GM23248 (cell line): ENCODE measurements at regions not wholly inside any gene's neighbourhood (a gene's known extent, or its start where the extent isn't known, plus 50 kb on each side); places are given as distances from the start of the nearest gene placed in this dataset.

Source experiments
- DNase-seq: peaks from one replicate; pipeline ENCODE4 v3.0.0-alpha.2; 2015
- H2AFZ ChIP-seq: fragments of 200-600 bp; sonication (generic); 2 replicates; pipeline ENCODE4 v1.6.1; 2016; ENCODE audit warnings: antibody characterized with exemption
- H3F3A ChIP-seq: fragments of 200-600 bp; sonication (generic); 2 replicates; pipeline ENCODE4 v1.6.1; 2016; ENCODE audit warnings: mild to moderate bottlenecking, antibody characterized with exemption, mixed run types; ENCODE audit not compliant: insufficient read depth
- H3K27ac ChIP-seq: fragments of 200-600 bp; sonication (generic); 2 replicates; pipeline ENCODE4 v1.5.1; 2016; ENCODE audit warnings: mild to moderate bottlenecking
- H3K27me3 ChIP-seq: fragments of 200-600 bp; sonication (generic); replicated peaks from 2 replicates; pipeline ENCODE4 v1.6.1; 2016; ENCODE audit warnings: mild to moderate bottlenecking; ENCODE audit not compliant: insufficient read depth
- H3K36me3 ChIP-seq: fragments of 200-600 bp; sonication (generic); 2 replicates; pipeline ENCODE4 v1.6.1; 2016; ENCODE audit warnings: low read depth, mild to moderate bottlenecking
- H3K4me1 ChIP-seq: fragments of 200-600 bp; sonication (generic); 2 replicates; pipeline ENCODE4 v1.6.1; 2016; ENCODE audit warnings: mild to moderate bottlenecking; ENCODE audit not compliant: insufficient read depth
- H3K4me2 ChIP-seq: fragments of 200-600 bp; sonication (generic); one replicate; pipeline ENCODE4 v1.6.1; 2016; ENCODE audit warnings: mild to moderate bottlenecking; ENCODE audit not compliant: unreplicated experiment
- H3K4me3 ChIP-seq: fragments of 200-600 bp; sonication (generic); 2 replicates; pipeline ENCODE4 v1.5.1; 2016; ENCODE audit warnings: mild to moderate bottlenecking
- H3K79me2 ChIP-seq: fragments of 200-600 bp; sonication (generic); 2 replicates; pipeline ENCODE4 v1.6.1; 2016; ENCODE audit warnings: mild to moderate bottlenecking; ENCODE audit not compliant: insufficient read depth
- H3K9ac ChIP-seq: fragments of 200-600 bp; sonication (generic); 2 replicates; pipeline ENCODE4 v1.6.1; 2016; ENCODE audit warnings: mild to moderate bottlenecking
- H3K9me2 ChIP-seq: fragments of 200-600 bp; sonication (generic); 2 replicates; pipeline ENCODE4 v1.6.1; 2016; ENCODE audit warnings: mixed run types, mild to moderate bottlenecking, moderate library complexity; ENCODE audit not compliant: insufficient read depth
- H3K9me3 ChIP-seq: fragments of 200-600 bp; sonication (generic); one replicate; pipeline ENCODE4 v1.6.1; 2017; ENCODE audit warnings: low read depth
- H4K20me1 ChIP-seq: fragments of 200-600 bp; sonication (generic); 2 replicates; pipeline ENCODE4 v1.6.0; 2016; ENCODE audit not compliant: insufficient read depth
- EZH2 ChIP-seq: fragments of 200-600 bp; sonication (generic); IDR thresholded peaks from 2 replicates; pipeline ENCODE4 v1.6.1; 2018; ENCODE audit warnings: antibody characterized with exemption, mild to moderate bottlenecking; ENCODE audit not compliant: insufficient read depth, poor library complexity, severe bottlenecking
- EZH2phosphoT487 ChIP-seq: fragments of 200-600 bp; sonication (generic); IDR thresholded peaks from 2 replicates; pipeline ENCODE4 v1.6.1; 2018; ENCODE audit warnings: antibody characterized with exemption, moderate library complexity, mild to moderate bottlenecking, low read depth; ENCODE audit not compliant: insufficient read depth
- WGBS, 2 experiments: methylation state at CpG; one replicate each; pipeline ENCODE4 v1.1.6; 2015 to 2017; ENCODE audit warnings: low lambda C conversion rate in 2 of 2, low coverage in 1 of 2; ENCODE audit errors: missing lambda C conversion rate in 2 of 2; 5-methylcytosine and 5-hydroxymethylcytosine counted together
- in situ Hi-C: fragments of 300-500 bp; cut with MboI; formaldehyde crosslinking; loops from 2 replicates; pipeline ENCODE4 v1.15.0; 2020

GRCh38 chr13:79645569-79645968 is 164.6 kb downstream of the NDFIP2 start:
- Histone ChIP-seq H3K4me3 (no peak overlapping the region), H3K9ac (no peak overlapping the region), H3K9me3 (no peaks in the 10 kb centered on the region), H2AFZ (no peak overlapping the region), H3K36me3 (no peaks in the 10 kb centered on the region), H4K20me1 (no peaks in the 10 kb centered on the region), H3K27ac (no peak overlapping the region), H3K79me2 (no peaks in the 10 kb centered on the region), H3K27me3 (0 out of 2 replicates have a peak, but pooled peaks cover 3% of the 10 kb centered on the region), H3K4me1 (no peaks in the 10 kb centered on the region), H3F3A (no peaks in the 10 kb centered on the region), H3K9me2 (no peaks in the 10 kb centered on the region), H3K4me2 (no peak overlapping the region)
- TF ChIP-seq EZH2 (no peak), EZH2phosphoT487 (no peak)
- in situ Hi-C loops: no loop called here
- 63% methylated on average over 3 of the region's 3 CpGs for WGBS, 2 experiments
- DNase-seq: no peak

- Histone ChIP-seq H3K36me3 (no peaks in the 10 kb centered on the region), H3K9me2 (no peaks in the 10 kb centered on the region), H3K4me2 (no peak overlapping the region), H3K9me3 (no peaks in the 10 kb centered on the region), H3K27ac (no peak overlapping the region), H3K4me1 (no peaks in the 10 kb centered on the region), H3F3A (no peaks in the 10 kb centered on the region), H4K20me1 (no peaks in the 10 kb centered on the region), H3K9ac (no peak overlapping the region), H3K4me3 (no peak overlapping the region), H2AFZ (no peak overlapping the region), H3K27me3 (peaks cover 3% of the 10 kb centered on the region; the same call in 1 of the 2 replicates), H3K79me2 (no peaks in the 10 kb centered on the region)
- in situ Hi-C loops: no loop called here
- WGBS, 2 experiments: 13 to 18% methylated on average over 3 of the region's 3 CpGs
- TF ChIP-seq EZH2phosphoT487 (no peak), EZH2 (no peak)
- no peak for DNase-seq
Observed at GRCh38 chr13:79642596-79642995, 161.6 kb downstream of the NDFIP2 start.

- peaks cover 6% of the 10 kb centered on the region; the same call in 1 of the 2 replicates for H3K27me3 ChIP-seq
- H4K20me1 ChIP-seq: no peaks in the 10 kb centered on the region
- H3F3A ChIP-seq: no peaks in the 10 kb centered on the region
- no peaks in the 10 kb centered on the region for H3K79me2 ChIP-seq
- H3K9ac ChIP-seq: no peak overlapping the region
- no peak overlapping the region for H2AFZ ChIP-seq
- no peak for DNase-seq
- no peak overlapping the region for H3K27ac ChIP-seq
- TF ChIP-seq EZH2: no peak
- TF ChIP-seq EZH2phosphoT487: no peak
- in situ Hi-C loops: no loop called here
- no peak overlapping the region for H3K4me3 ChIP-seq
- H3K36me3 ChIP-seq: no peaks in the 10 kb centered on the region
- no peaks in the 10 kb centered on the region for H3K4me1 ChIP-seq
- 39% methylated on average over 5 of the region's 5 CpGs for WGBS, 2 experiments
- no peaks in the 10 kb centered on the region for H3K9me3 ChIP-seq
- no peak overlapping the region for H3K4me2 ChIP-seq
- no peaks in the 10 kb centered on the region for H3K9me2 ChIP-seq
Observed at GRCh38 chr13:79637133-79637763, 156.3 kb downstream of the NDFIP2 start.

GRCh38 chr13:79631051-79631659 is 150.2 kb downstream of the NDFIP2 start:
- H3F3A ChIP-seq: no peaks in the 10 kb centered on the region
- no peak overlapping the region for H2AFZ ChIP-seq
- no peaks in the 10 kb centered on the region for H3K79me2 ChIP-seq
- peak; percentile 94 for DNase-seq
- H3K27me3 ChIP-seq: peaks cover 5% of the 10 kb centered on the region; the same call in 1 of the 2 replicates
- H3K4me1 ChIP-seq: peaks cover 5% of the 10 kb centered on the region; the same call in 1 of the 2 replicates
- no peak overlapping the region for H3K9ac ChIP-seq
- H3K27ac ChIP-seq: no peak overlapping the region
- in situ Hi-C loops: no loop called here
- H3K4me2 ChIP-seq: no peak overlapping the region
- no peaks in the 10 kb centered on the region for H3K36me3 ChIP-seq
- H3K4me3 ChIP-seq: no peak overlapping the region
- TF ChIP-seq EZH2 (no peak), EZH2phosphoT487 (no peak)
- H3K9me2 ChIP-seq: no peaks in the 10 kb centered on the region
- no peaks in the 10 kb centered on the region for H4K20me1 ChIP-seq
- WGBS, 2 experiments: 27 to 29% methylated on average over 3 of the region's 3 CpGs
- no peaks in the 10 kb centered on the region for H3K9me3 ChIP-seq
